HEK293T (cell line): ENCODE measurements at regions not wholly inside any gene's neighbourhood (a gene's known extent, or its start where the extent isn't known, plus 50 kb on each side); places are given as distances from the start of the nearest gene placed in this dataset.

Experiments
- ARNT ChIP-seq: fragments of 450-650 bp; IDR thresholded peaks from 2 replicates; pipeline ENCODE4 v1.6.1; 2017; ENCODE audit warnings: mild to moderate bottlenecking
- BHLHE40 ChIP-seq: fragments of 450-650 bp; IDR thresholded peaks from 2 replicates; pipeline ENCODE4 v1.6.1; 2016; ENCODE audit warnings: mild to moderate bottlenecking, moderate library complexity, borderline replicate concordance
- CTBP1 ChIP-seq: fragments of 450-650 bp; IDR thresholded peaks from 2 replicates; pipeline ENCODE4 v1.6.1; 2016; ENCODE audit warnings: borderline replicate concordance
- FOXK2 ChIP-seq: fragments of 450-650 bp; IDR thresholded peaks from 2 replicates; pipeline ENCODE4 v1.6.1; 2016; ENCODE audit warnings: mild to moderate bottlenecking
- FOXM1 ChIP-seq: fragments of 450-650 bp; IDR thresholded peaks from 2 replicates; pipeline ENCODE4 v1.6.1; 2017; ENCODE audit warnings: mild to moderate bottlenecking, borderline replicate concordance
- HDGF ChIP-seq: fragments of 450-650 bp; IDR thresholded peaks from 2 replicates; pipeline ENCODE4 v1.6.1; 2017; ENCODE audit warnings: antibody characterized with exemption, borderline replicate concordance
- L3MBTL2 ChIP-seq: fragments of 450-650 bp; conservative IDR thresholded peaks from 2 replicates; pipeline ENCODE4 v1.6.1; 2016; ENCODE audit warnings: mild to moderate bottlenecking
- SP1 ChIP-seq: fragments of 450-650 bp; IDR thresholded peaks from 2 replicates; pipeline ENCODE4 v1.6.1; 2017
- SUZ12 ChIP-seq: fragments of 450-650 bp; IDR thresholded peaks from 2 replicates; pipeline ENCODE4 v1.6.1; 2016; ENCODE audit warnings: mild to moderate bottlenecking
- TARDBP ChIP-seq: fragments of 450-650 bp; IDR thresholded peaks from 2 replicates; pipeline ENCODE4 v1.6.1; 2016

DNA sequence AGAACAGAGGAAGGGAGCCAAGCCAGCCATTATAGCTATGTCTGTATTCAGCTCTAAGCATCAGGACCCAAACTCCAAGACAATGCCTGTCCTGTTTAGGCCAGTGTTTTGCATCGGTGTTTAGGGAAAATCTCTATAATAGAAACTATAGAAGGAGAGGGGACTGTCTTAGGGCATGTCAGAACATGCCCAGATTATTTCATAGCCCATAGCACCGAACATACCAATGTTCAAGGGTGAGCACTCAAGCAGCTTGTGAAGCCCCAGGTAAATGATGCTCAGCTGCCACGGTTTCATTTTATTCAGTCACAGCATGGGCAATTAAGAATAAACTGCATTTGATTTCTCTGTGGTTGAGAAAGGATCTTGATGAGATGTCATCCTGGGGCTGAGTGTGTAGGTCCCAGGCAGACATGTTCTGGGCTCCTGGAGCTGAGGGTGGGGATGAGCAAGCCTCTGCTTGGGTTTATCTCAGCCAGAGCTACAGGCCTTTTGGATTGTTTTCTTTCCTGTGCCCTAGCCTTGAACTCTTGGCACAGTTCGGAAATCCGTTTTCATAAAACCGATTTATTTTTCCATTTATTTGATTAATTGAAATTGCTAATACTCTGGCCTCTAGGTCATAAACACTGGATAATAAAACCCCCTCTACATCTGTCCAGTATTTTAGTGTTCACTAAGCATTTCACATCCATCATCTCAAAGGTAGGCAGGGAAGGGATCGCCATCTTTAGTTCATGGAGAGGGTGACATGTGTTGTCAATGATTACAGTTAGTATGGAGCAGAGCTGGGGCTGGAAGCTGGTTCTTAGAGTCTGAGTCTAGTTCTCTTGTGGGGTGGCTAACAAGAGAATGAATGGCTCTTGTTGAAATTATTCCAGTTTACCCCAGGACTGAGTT, 290.7 kb upstream of the ASIC2 start:
- TF ChIP-seq BHLHE40: no peak
- no peak for TF ChIP-seq SUZ12
- no peak for TF ChIP-seq FOXM1
- TF ChIP-seq ARNT: no peak
- no peak for TF ChIP-seq FOXK2
- no peak for TF ChIP-seq TARDBP
- no peak for TF ChIP-seq SP1
- TF ChIP-seq CTBP1: no peak
- TF ChIP-seq HDGF: no peak
- TF ChIP-seq L3MBTL2: no peak
